Prostate gland (tissue), 2 donors: ENCODE measurements at regions not wholly inside any gene's neighbourhood (a gene's known extent, or its start where the extent isn't known, plus 50 kb on each side); places are given as distances from the start of the nearest gene placed in this dataset.

ENCODE experiments used
- DNase-seq: peaks from one replicate; pipeline ENCODE4 v3.0.0-alpha.2; 2019; ENCODE audit warnings: low spot score
- H3K27ac ChIP-seq, 2 donors: fragments of 200-600 bp; sonication (generic); 2 replicates each; pipeline ENCODE4 v1.5.1; 2017 to 2019
- H3K27me3 ChIP-seq: fragments of 200-600 bp; sonication (generic); replicated peaks from 2 replicates; pipeline ENCODE4 v1.5.1; 2019; ENCODE audit not compliant: insufficient read depth
- H3K36me3 ChIP-seq, 2 donors: fragments of 200-600 bp; sonication (generic); 1 replicate in 1 of 2; 2 replicates in 1 of 2; pipeline versions ENCODE4 v1.5.1 to v1.8.1; 2017 to 2019
- H3K4me1 ChIP-seq: fragments of 200-600 bp; sonication (generic); replicated peaks from 2 replicates; pipeline ENCODE4 v1.5.1; 2019
- H3K4me3 ChIP-seq, 2 donors: fragments of 200-600 bp; sonication (generic); 2 replicates each; pipeline ENCODE4 v1.5.1; 2017 to 2019
- H3K9me3 ChIP-seq: fragments of 200-600 bp; sonication (generic); 2 replicates; pipeline ENCODE4 v1.5.1; 2017
- CTCF ChIP-seq, 4 experiments: fragments of 200-600 bp in 2 of 4; fragments of 450-650 bp in 2 of 4; sonication (generic) in 2 of 4; IDR thresholded peaks; 1 replicate in 3 of 4; 2 replicates in 1 of 4; pipeline ENCODE4 v1.5.1; 2016 to 2019; ENCODE audit warnings: antibody characterized with exemption in 4 of 4, mild to moderate bottlenecking in 2 of 4, moderate library complexity in 2 of 4
- POLR2A ChIP-seq: fragments of 450-650 bp; IDR thresholded peaks from one replicate; pipeline ENCODE4 v1.6.1; 2016; ENCODE audit warnings: antibody characterized with exemption, mild to moderate bottlenecking
- POLR2AphosphoS5 ChIP-seq: sonication (generic); formaldehyde crosslinking; IDR thresholded peaks from one replicate; pipeline ENCODE4 v1.6.1; 2017; ENCODE audit warnings: antibody characterized with exemption
- WGBS: methylation state at CpG from one replicate; pipeline ENCODE4 v1.1.5; 2018; 5-methylcytosine and 5-hydroxymethylcytosine counted together
- intact Hi-C: fragments of 100-400 bp; cut with DNase I; formaldehyde crosslinking; loops from one replicate; pipeline ENCODE4 v1.14.2; 2022

- H3K4me3 ChIP-seq, result no peak overlapping the region
- no peak for TF ChIP-seq POLR2A
- no peak for TF ChIP-seq CTCF (IDR thresholded peaks at IDR 0.05)
- TF ChIP-seq POLR2AphosphoS5, result no peak
- intact Hi-C loops, result no loop called here
- no peaks in the 10 kb centered on the region for H3K4me1 ChIP-seq
- no peaks in the 10 kb centered on the region for H3K27me3 ChIP-seq
- WGBS, result 32% methylated on average over 4 of the region's 4 CpGs
- H3K9me3 ChIP-seq, result no peaks in the 10 kb centered on the region
- H3K27ac ChIP-seq, result no peak overlapping the region
- DNase-seq, result no peak
- no peaks in the 10 kb centered on the region for H3K36me3 ChIP-seq
Observed at GRCh38 chr3:7999384-7999783, 502.2 kb upstream of the LMCD1 start.

- no peak for DNase-seq
- WGBS, result 35% methylated on average over 1 of the region's 1 CpG
- Histone ChIP-seq H3K9me3 (no peaks in the 10 kb centered on the region), H3K4me3 (no peak overlapping the region), H3K27ac (no peak overlapping the region), H3K4me1 (no peaks in the 10 kb centered on the region), H3K27me3 (no peaks in the 10 kb centered on the region), H3K36me3 (no peaks in the 10 kb centered on the region)
- intact Hi-C loops, result no loop called here
- TF ChIP-seq POLR2A (no peak), POLR2AphosphoS5 (no peak), CTCF (IDR thresholded peaks at IDR 0.05) (no peak)
Observed at GRCh38 chr3:8001307-8001706, 500.3 kb upstream of the LMCD1 start.

- WGBS, result 42% methylated on average over 6 of the region's 6 CpGs
- no peak for TF ChIP-seq POLR2A
- no peak for TF ChIP-seq POLR2AphosphoS5
- no peak overlapping the region for H3K27ac ChIP-seq
Observed at GRCh38 chr3:8001712-8002111, 499.9 kb upstream of the LMCD1 start.

GRCh38 chr3:8011902-8012301 is 489.7 kb upstream of the LMCD1 start:
- Histone ChIP-seq H3K27me3 (no peaks in the 10 kb centered on the region), H3K27ac (no peak overlapping the region), H3K9me3 (no peaks in the 10 kb centered on the region), H3K4me1 (no peaks in the 10 kb centered on the region), H3K4me3 (no peak overlapping the region), H3K36me3 (no peaks in the 10 kb centered on the region)
- DNase-seq, result no peak
- intact Hi-C loops, result no loop called here
- no peak for TF ChIP-seq POLR2A
- 92% methylated on average over 3 of the region's 3 CpGs for WGBS

More at GRCh38 chr3:8001712-8002111, 499.9 kb upstream of the LMCD1 start:
- DNase-seq, result no peak
- Histone ChIP-seq H3K27me3 (no peaks in the 10 kb centered on the region), H3K9me3 (no peaks in the 10 kb centered on the region), H3K36me3 (no peaks in the 10 kb centered on the region), H3K4me1 (no peaks in the 10 kb centered on the region), H3K4me3 (no peak overlapping the region)
- intact Hi-C loops, result no loop called here

- Histone ChIP-seq H3K27ac (no peak overlapping the region), H3K36me3 (no peaks in the 10 kb centered on the region), H3K4me1 (no peaks in the 10 kb centered on the region), H3K9me3 (no peaks in the 10 kb centered on the region), H3K27me3 (no peaks in the 10 kb centered on the region), H3K4me3 (no peak overlapping the region)
- WGBS, result 52% methylated on average over 7 of the region's 7 CpGs
- no peak for DNase-seq
- intact Hi-C loops, result no loop called here
- no peak for TF ChIP-seq POLR2A
- no peak for TF ChIP-seq CTCF (IDR thresholded peaks at IDR 0.05)
- TF ChIP-seq POLR2AphosphoS5, result no peak
Observed at GRCh38 chr3:8020047-8020841, 481.4 kb upstream of the LMCD1 start.

- DNase-seq, result no peak
- Histone ChIP-seq H3K4me1 (no peaks in the 10 kb centered on the region), H3K27me3 (no peaks in the 10 kb centered on the region), H3K9me3 (no peaks in the 10 kb centered on the region), H3K4me3 (no peak overlapping the region), H3K36me3 (no peaks in the 10 kb centered on the region), H3K27ac (no peak overlapping the region)
- 88% methylated on average over 1 of the region's 1 CpG for WGBS
- no peak for TF ChIP-seq POLR2AphosphoS5
- no peak for TF ChIP-seq CTCF (IDR thresholded peaks at IDR 0.05)
- TF ChIP-seq POLR2A, result no peak
- intact Hi-C loops, result no loop called here
Observed at GRCh38 chr3:8027954-8028353, 473.7 kb upstream of the LMCD1 start.
